K562 (cell line): ENCODE measurements at regions not wholly inside any gene's neighbourhood (a gene's known extent, or its start where the extent isn't known, plus 50 kb on each side); places are given as distances from the start of the nearest gene placed in this dataset.

Source experiments
- ATAC-seq: fragments of 200-7000 bp; cut with Tn5 transposase; 3 replicates; pipeline ENCODE4 v1.9.1; 2020; ENCODE audit warnings: moderate library complexity
- BruUV-seq: library from RNA; stranded (reverse); fragments of 400-500 nt; replicated peaks from 2 replicates; lab custom pipeline; 2021; lab: Mats Ljungman, UMichigan
- CTCF ChIA-PET: fragments of 300-600 bp; formaldehyde crosslinking; extraction: SDS; loops from one replicate; lab custom pipeline; 2021; ENCODE audit warnings: low intra/inter-chr PET ratio; lab: Yijun Ruan, JAX
- POLR2A ChIA-PET: fragments of 300-600, 350-650 bp; sonication (Branson Sonifier 250); formaldehyde crosslinking; extraction: SDS; loops from one replicate; lab custom pipeline; 2021; ENCODE audit warnings: antibody characterized with exemption, inconsistent platforms; lab: Yijun Ruan, JAX
- DNase-seq, 4 experiments: peaks; one replicate each; pipeline versions ENCODE4 v3.0.0 to v3.0.0-alpha.2; 2011 to 2018; ENCODE audit warnings: low spot score in 3 of 4, mixed read lengths in 3 of 4; ENCODE audit errors: extremely low read depth in 1 of 4
- FAIRE-seq: peaks from 2 replicates; lab custom pipeline; 2011; peaks lifted over from hg19 to GRCh38; lab: Jason Lieb, UNC
- H2AFZ ChIP-seq: 2 replicates; pipeline ENCODE4 v1.6.0; 2011; ENCODE audit warnings: low read depth, low read length, control low read depth, inconsistent platforms
- H3K27ac ChIP-seq: fragments of 200-600 bp; 3 replicates; pipeline ENCODE4 v1.8.0; 2011; ENCODE audit warnings: low read depth, mild to moderate bottlenecking, control low read depth, inconsistent platforms, low read length, moderate library complexity, mixed read lengths; ENCODE audit errors: extremely low read depth
- H3K27me3 ChIP-seq, 2 experiments: fragments of 300-600 bp in 1 of 2; 2 replicates in 1 of 2; 3 replicates in 1 of 2; pipeline versions ENCODE4 v1.6.0 to v1.8.0; 2011; ENCODE audit warnings: inconsistent platforms in 2 of 2, low read length in 2 of 2, mild to moderate bottlenecking in 1 of 2, mixed read lengths in 1 of 2, moderate library complexity in 1 of 2; ENCODE audit not compliant: control insufficient read depth in 2 of 2, insufficient read depth in 2 of 2
- H3K36me3 ChIP-seq: fragments of 300-600 bp; 3 replicates; pipeline ENCODE4 v1.8.0; 2011; ENCODE audit warnings: mild to moderate bottlenecking, low read length, inconsistent platforms; ENCODE audit not compliant: control insufficient read depth, insufficient read depth
- H3K4me1 ChIP-seq, 2 experiments: fragments of 200-600 bp in 1 of 2; replicated peaks in 1 of 2; 2 replicates in 1 of 2; 3 replicates in 1 of 2; pipeline versions ENCODE4 v1.5.1 to v1.8.0; 2011; ENCODE audit warnings: inconsistent platforms in 2 of 2, low read length in 2 of 2, mild to moderate bottlenecking in 1 of 2, mixed read lengths in 1 of 2, moderate library complexity in 1 of 2; ENCODE audit not compliant: control insufficient read depth in 2 of 2, insufficient read depth in 2 of 2
- H3K4me2 ChIP-seq: 2 replicates; pipeline ENCODE4 v1.6.1; 2011; ENCODE audit warnings: low read length, control low read depth, inconsistent platforms, mixed read lengths; ENCODE audit not compliant: insufficient read depth
- H3K4me3 ChIP-seq: fragments of 200-600 bp; sonication (generic), shearing (Covaris generic); 2 replicates; pipeline ENCODE4 v1.5.1; 2016; ENCODE audit warnings: control low read depth, inconsistent platforms
- H3K79me2 ChIP-seq: fragments of 200-600 bp; 3 replicates; pipeline ENCODE4 v1.8.0; 2011; ENCODE audit warnings: low read length, inconsistent platforms; ENCODE audit not compliant: control insufficient read depth, insufficient read depth
- H3K9ac ChIP-seq, 2 experiments: 2 replicates each; pipeline versions ENCODE4 v1.6.0 to v1.6.1; 2011; ENCODE audit warnings: low read depth in 2 of 2, low read length in 2 of 2, control low read depth in 1 of 2, inconsistent platforms in 1 of 2, mild to moderate bottlenecking in 1 of 2, mixed read lengths in 1 of 2; ENCODE audit not compliant: insufficient read depth in 1 of 2
- H3K9me1 ChIP-seq: one replicate; pipeline ENCODE4 v1.6.0; 2011; ENCODE audit warnings: inconsistent platforms, mild to moderate bottlenecking, low read length, moderate library complexity; ENCODE audit not compliant: control insufficient read depth, insufficient read depth
- H3K9me3 ChIP-seq: replicated peaks from 2 replicates; pipeline ENCODE4 v1.5.1; 2011; ENCODE audit warnings: low read depth, low read length, inconsistent platforms; ENCODE audit not compliant: control insufficient read depth, insufficient read depth
- H4K20me1 ChIP-seq: replicated peaks from 2 replicates; pipeline ENCODE4 v1.6.1; 2011; ENCODE audit warnings: low read length, inconsistent platforms, mixed read lengths; ENCODE audit not compliant: control insufficient read depth, insufficient read depth
- CCNT2 ChIP-seq: IDR thresholded peaks from 2 replicates; pipeline ENCODE4 v1.6.1; 2011; ENCODE audit warnings: borderline replicate concordance, low read depth, mild to moderate bottlenecking, moderate library complexity, mixed read lengths, low read length; ENCODE audit not compliant: insufficient read length; ENCODE audit errors: extremely low read depth
- GATA2 ChIP-seq: sonication (generic); formaldehyde crosslinking; IDR thresholded peaks from 2 replicates; pipeline ENCODE4 v1.4.0; 2020; ENCODE audit warnings: mild to moderate bottlenecking, missing genetic modification reagents
- KAT7 ChIP-seq: sonication (generic); formaldehyde crosslinking; IDR thresholded peaks from 2 replicates; pipeline ENCODE4 v1.8.0; 2022; ENCODE audit warnings: missing genetic modification reagents, mild to moderate bottlenecking, borderline replicate concordance
- U2AF1 ChIP-seq: fragments of 200-400 bp; formaldehyde crosslinking; optimal IDR thresholded peaks from 2 replicates; pipeline ENCODE3; 2017; ENCODE audit warnings: mild to moderate bottlenecking, low read depth, low read length, moderate library complexity
- ZHX1 ChIP-seq: fragments of 150-350 bp; conservative IDR thresholded peaks from 2 replicates; pipeline ENCODE4 v1.6.1; 2014; ENCODE audit warnings: low read length
- ZNF140 ChIP-seq: fragments of 250-450 bp; sonication (Bioruptor Pico); IDR thresholded peaks from 2 replicates; pipeline ENCODE4 v1.8.0; 2021; ENCODE audit warnings: moderate library complexity, mild to moderate bottlenecking, inconsistent platforms
- ZNF398 ChIP-seq: fragments of 250-450 bp; sonication (Bioruptor Pico); IDR thresholded peaks from 2 replicates; pipeline ENCODE4 v1.8.0; 2021; ENCODE audit warnings: moderate library complexity, mild to moderate bottlenecking, inconsistent platforms
- ZNF445 ChIP-seq: fragments of 250-450 bp; sonication (Bioruptor Pico); IDR thresholded peaks from 2 replicates; pipeline ENCODE4 v1.4.0; 2020; ENCODE audit warnings: low read depth, mild to moderate bottlenecking, moderate library complexity
- WGBS: fragments of 100-300 bp; shearing (Covaris generic); methylation state at CpG from one replicate; pipeline ENCODE4 v1.1.6; 2016; ENCODE audit warnings: low coverage, mixed read lengths; ENCODE audit not compliant: insufficient coverage; ENCODE audit errors: missing lambda C conversion rate; 5-methylcytosine and 5-hydroxymethylcytosine counted together
- in situ Hi-C: fragments of 300-500 bp; cut with MboI; formaldehyde crosslinking; loops from 4 replicates; pipeline ENCODE4 v1.15.0; 2018; ENCODE audit warnings: inconsistent platforms, mixed read lengths
- intact Hi-C: fragments of 100-400 bp; cut with micrococcal nuclease; formaldehyde crosslinking; loops from 2 replicates; pipeline ENCODE4 v1.14.2; 2022

GRCh38 chr3:59138966-59139365 lies 89.1 kb upstream of the CFAP20DC start (continued):
- TF ChIP-seq U2AF1 = no peak
- no peak for TF ChIP-seq CCNT2
- TF ChIP-seq GATA2 (CRISPR knock-in tag) = no peak

- no peak overlapping the region for H3K9ac ChIP-seq
- 0% methylated on average over 1 of the region's 1 CpG for WGBS
- no peaks in the 10 kb centered on the region for H3K4me1 ChIP-seq
- in situ Hi-C loops = no loop called here
- no peaks in the 10 kb centered on the region for H3K9me3 ChIP-seq
- no peak overlapping the region for H3K4me3 ChIP-seq
- ChIA-PET CTCF (no interaction called here), POLR2A (no interaction called here)
- no peak overlapping the region for H3K4me2 ChIP-seq
- no TSS peak for BruUV-seq
- H3K36me3 ChIP-seq = no peaks in the 10 kb centered on the region
- H4K20me1 ChIP-seq = no peaks in the 10 kb centered on the region
- intact Hi-C loops = no loop called here
- no peaks in the 10 kb centered on the region for H3K27me3 ChIP-seq
- FAIRE-seq (no peak), ATAC-seq (no peak), DNase-seq (no peak)
- no peak overlapping the region for H2AFZ ChIP-seq
- no peak overlapping the region for H3K27ac ChIP-seq
- TF ChIP-seq ZNF140 = no peak
- TF ChIP-seq ZNF445 (CRISPR knock-in tag) = no peak
- no peak for TF ChIP-seq ZHX1
- no peak for TF ChIP-seq ZNF398 (CRISPR knock-in tag)
- no peak for TF ChIP-seq KAT7 (CRISPR knock-in tag)
- H3K79me2 ChIP-seq = no peaks in the 10 kb centered on the region
- no peaks in the 10 kb centered on the region for H3K9me1 ChIP-seq
These were observed 87.6 kb upstream of the CFAP20DC start for GRCh38 chr3:59137415-59137814.
